ENCODE measurements at regions not wholly inside any gene's neighbourhood (a gene's known extent, or its start where the extent isn't known, plus 50 kb on each side); places are given as distances from the start of the nearest gene placed in this dataset.
A peak's percentile ranks its signal among the peaks of the same experiment; 100 is the strongest.
"Not testable (repeated sequence)": the region's sequence is repeated elsewhere in the genome, so short reads cannot be mapped to it uniquely, and the experiment has no call there.

DNA sequence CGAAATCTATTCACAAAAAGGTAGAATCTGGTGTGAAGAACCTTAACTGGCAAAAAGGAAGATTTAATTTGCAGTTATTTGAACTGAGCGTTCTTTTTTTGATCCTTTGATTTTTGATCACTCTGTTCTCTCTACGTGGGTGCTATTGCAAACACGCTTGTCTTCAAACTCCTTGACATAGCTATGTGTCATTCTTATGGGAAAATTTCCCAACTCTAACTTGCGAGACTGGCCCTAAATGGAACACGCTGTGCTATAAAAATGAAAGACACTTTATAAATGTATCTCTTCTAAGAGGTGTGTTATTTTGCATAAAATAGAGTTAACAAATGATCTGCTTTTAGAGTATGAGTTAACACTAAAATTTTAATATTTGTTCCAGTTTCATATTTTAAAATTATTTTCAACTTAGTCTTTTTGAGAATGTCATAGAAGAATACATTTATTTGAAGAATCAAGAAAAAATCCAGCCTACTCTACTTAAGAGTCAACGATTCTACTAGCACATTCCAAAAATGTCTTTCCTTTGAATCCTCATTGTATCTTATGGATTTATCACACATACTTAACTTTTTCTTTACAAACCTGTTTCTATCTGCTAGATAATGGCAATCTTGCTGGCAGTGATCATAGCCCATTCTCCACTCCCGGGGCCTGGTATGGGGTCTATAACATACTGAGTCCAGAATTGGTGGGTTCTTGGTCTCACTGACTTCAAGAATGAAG, 610.0 kb upstream of the TBL1XR1 start:
- CTCF ChIA-PET = no interaction called here
- H3K79me2 ChIP-seq (ENCODE audit: low read depth) = no peaks in the 10 kb centered on the region
- peaks cover 28% of the 10 kb centered on the region for H3K4me1 ChIP-seq (replicated peaks; ENCODE audit: insufficient read depth)
- H3K4me2 ChIP-seq = no peak overlapping the region
- no peak for TF ChIP-seq EZH2 (IDR thresholded peaks at IDR 0.05; ENCODE audit: low read depth)
- TF ChIP-seq, protein P1, sequence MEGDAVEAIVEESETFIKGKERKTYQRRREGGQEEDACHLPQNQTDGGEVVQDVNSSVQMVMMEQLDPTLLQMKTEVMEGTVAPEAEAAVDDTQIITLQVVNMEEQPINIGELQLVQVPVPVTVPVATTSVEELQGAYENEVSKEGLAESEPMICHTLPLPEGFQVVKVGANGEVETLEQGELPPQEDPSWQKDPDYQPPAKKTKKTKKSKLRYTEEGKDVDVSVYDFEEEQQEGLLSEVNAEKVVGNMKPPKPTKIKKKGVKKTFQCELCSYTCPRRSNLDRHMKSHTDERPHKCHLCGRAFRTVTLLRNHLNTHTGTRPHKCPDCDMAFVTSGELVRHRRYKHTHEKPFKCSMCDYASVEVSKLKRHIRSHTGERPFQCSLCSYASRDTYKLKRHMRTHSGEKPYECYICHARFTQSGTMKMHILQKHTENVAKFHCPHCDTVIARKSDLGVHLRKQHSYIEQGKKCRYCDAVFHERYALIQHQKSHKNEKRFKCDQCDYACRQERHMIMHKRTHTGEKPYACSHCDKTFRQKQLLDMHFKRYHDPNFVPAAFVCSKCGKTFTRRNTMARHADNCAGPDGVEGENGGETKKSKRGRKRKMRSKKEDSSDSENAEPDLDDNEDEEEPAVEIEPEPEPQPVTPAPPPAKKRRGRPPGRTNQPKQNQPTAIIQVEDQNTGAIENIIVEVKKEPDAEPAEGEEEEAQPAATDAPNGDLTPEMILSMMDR (conservative IDR thresholded peaks at IDR 0.05) = no peak
- no peak overlapping the region for H3K27ac ChIP-seq
- peaks cover 20% of the 10 kb centered on the region for H3F3A ChIP-seq (ENCODE audit: insufficient read depth, low read depth)
- no peaks in the 10 kb centered on the region for H3K9me2 ChIP-seq (ENCODE audit: insufficient read depth)
- no peaks in the 10 kb centered on the region for H3K27me3 ChIP-seq (ENCODE audit: insufficient read depth, low read depth)
- peaks cover 6% of the 10 kb centered on the region; the same call in 1 of the 2 replicates for H3K36me3 ChIP-seq (ENCODE audit: low read depth)
- POLR2A ChIA-PET (ENCODE audit: unreplicated experiment) = interaction anchor here (0.7 kb wide), 1 partner anchor 784 kb away, joined by 5 read pairs; no protein-coding TSS in a partner anchor
- no peaks in the 10 kb centered on the region for H4K20me1 ChIP-seq (ENCODE audit: insufficient read depth)
- H2AFZ ChIP-seq = no peak overlapping the region
- no TSS peak for BruUV-seq (replicated peaks)
- intact Hi-C loops (cut with micrococcal nuclease; ENCODE audit: unreplicated experiment) = no loop called here
- DNase-seq = no peak
- H3K9me3 ChIP-seq (ENCODE audit: insufficient read depth, low read depth) = peaks cover 41% of the 10 kb centered on the region
- no peak overlapping the region for H3K4me3 ChIP-seq

DNA sequence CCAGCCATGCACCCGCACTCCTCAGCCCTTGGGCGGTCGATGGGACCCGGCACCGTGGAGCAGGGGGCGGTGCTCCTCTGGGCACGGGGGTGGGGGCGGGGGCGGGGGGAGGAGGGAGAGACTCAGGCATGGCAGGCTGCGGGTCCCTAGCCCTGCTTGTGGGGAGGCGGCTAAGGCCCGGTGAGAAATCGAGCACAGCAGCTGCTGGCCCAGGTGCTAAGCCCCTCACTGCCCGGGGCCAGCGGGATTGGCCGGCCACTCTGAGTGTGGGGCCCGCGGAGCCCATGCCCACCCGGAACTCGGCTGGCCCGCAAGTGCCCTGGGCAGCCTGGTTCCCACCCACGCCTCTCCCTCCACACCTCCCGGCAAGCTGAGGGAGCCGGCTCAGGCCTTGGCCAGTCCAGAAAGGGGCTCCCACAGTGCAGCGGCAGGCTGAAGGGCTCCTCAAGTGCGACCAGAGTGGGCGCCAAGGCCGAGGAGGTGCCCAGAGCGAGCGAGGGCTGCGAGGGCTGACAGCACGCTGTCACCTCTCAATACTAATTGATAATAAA, 611.7 kb upstream of the TBL1XR1 start:
- H3K4me3 ChIP-seq; H2AFZ ChIP-seq; H3K79me2 ChIP-seq (ENCODE audit: low read depth); CTCF ChIA-PET; DNase-seq; BruUV-seq (replicated peaks); H3K9me2 ChIP-seq (ENCODE audit: insufficient read depth); intact Hi-C loops (cut with micrococcal nuclease; ENCODE audit: unreplicated experiment); H3K36me3 ChIP-seq (ENCODE audit: low read depth); H3K27me3 ChIP-seq (ENCODE audit: insufficient read depth, low read depth); H4K20me1 ChIP-seq (ENCODE audit: insufficient read depth): not testable (repeated sequence)
- Histone ChIP-seq H3K9me3 (ENCODE audit: insufficient read depth, low read depth) (peaks cover 48% of the 10 kb centered on the region), H3F3A (ENCODE audit: insufficient read depth, low read depth) (peaks cover 23% of the 10 kb centered on the region), H3K4me1 (replicated peaks; ENCODE audit: insufficient read depth) (peaks cover 34% of the 10 kb centered on the region), H3K27ac (peak overlapping the region; percentile 82), H3K4me2 (peak overlapping the region; percentile 43; the same call in 1 of the 2 replicates)
- POLR2A ChIA-PET (ENCODE audit: unreplicated experiment) = interaction anchor here (0.6 kb wide), 1 partner anchor 50 kb away, joined by 3 read pairs; no protein-coding TSS in a partner anchor

DNA sequence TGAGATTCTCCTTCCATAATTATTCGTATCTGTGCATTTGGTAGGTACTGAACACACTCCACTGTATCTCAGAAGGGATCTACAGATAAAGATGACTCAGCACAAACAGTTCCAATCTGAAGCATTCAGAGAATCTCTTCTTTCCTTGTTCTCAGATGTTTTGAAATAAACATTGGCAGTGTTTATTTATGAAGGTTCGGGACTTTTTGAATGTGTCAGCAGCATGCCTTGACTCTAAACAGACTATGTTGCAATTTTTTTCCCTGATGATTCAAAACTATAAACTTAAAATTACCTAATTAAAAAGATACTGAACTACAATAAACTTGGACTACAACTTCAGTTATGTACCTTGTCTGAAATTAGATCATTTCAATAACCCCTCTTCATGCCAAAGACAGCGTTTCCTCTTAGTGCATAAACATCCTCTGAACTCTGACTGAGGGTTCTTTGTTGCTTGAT, 612.9 kb upstream of the TBL1XR1 start:
- peak in 1 of 2 experiments; percentile 99 for DNase-seq
- CTCF ChIA-PET = no interaction called here

More for the DNA sequence above, 612.9 kb upstream of the TBL1XR1 start:
- Histone ChIP-seq H3K27me3 (ENCODE audit: insufficient read depth, low read depth) (no peaks in the 10 kb centered on the region), H3K36me3 (ENCODE audit: low read depth) (peaks cover 6% of the 10 kb centered on the region; the same call in 1 of the 2 replicates), H3K4me1 (replicated peaks; ENCODE audit: insufficient read depth) (peaks cover 34% of the 10 kb centered on the region), H3F3A (ENCODE audit: insufficient read depth, low read depth) (peaks cover 23% of the 10 kb centered on the region), H3K4me2 (peak overlapping the region; percentile 43), H3K9me2 (ENCODE audit: insufficient read depth) (no peaks in the 10 kb centered on the region), H2AFZ (peak overlapping the region; percentile 36; the same call in 1 of the 2 replicates), H3K4me3 (no peak overlapping the region), H3K27ac (peak overlapping the region; percentile 82), H4K20me1 (ENCODE audit: insufficient read depth) (no peaks in the 10 kb centered on the region), H3K9me3 (ENCODE audit: insufficient read depth, low read depth) (peaks cover 45% of the 10 kb centered on the region), H3K79me2 (ENCODE audit: low read depth) (no peaks in the 10 kb centered on the region)
- POLR2A ChIA-PET (ENCODE audit: unreplicated experiment) = no interaction called here
- TF ChIP-seq, protein P1 (conservative IDR thresholded peaks at IDR 0.05) = no peak
- TF ChIP-seq EZH2 (IDR thresholded peaks at IDR 0.05; ENCODE audit: low read depth) = no peak
- intact Hi-C loops (cut with micrococcal nuclease; ENCODE audit: unreplicated experiment) = loop anchor here (1.0 to 10.0 kb wide), 11 partner anchors 34 to 1337 kb away; partner anchors contain the start of gene PIK3CA
- no TSS peak for BruUV-seq (replicated peaks)

Data from PC-9 (cell line).